HUES64 (cell line): ENCODE measurements at regions not wholly inside any gene's neighbourhood (a gene's known extent, or its start where the extent isn't known, plus 50 kb on each side); places are given as distances from the start of the nearest gene placed in this dataset.

Experiments used
- H3K27ac ChIP-seq: 2 replicates; pipeline ENCODE4 v1.7.0; 2013; ENCODE audit warnings: low read depth, low read length, inconsistent platforms
- H3K27me3 ChIP-seq: 2 replicates; pipeline ENCODE4 v1.6.1; 2013; ENCODE audit warnings: mild to moderate bottlenecking, low read length; ENCODE audit not compliant: insufficient read depth
- H3K36me3 ChIP-seq: 2 replicates; pipeline ENCODE4 v1.6.1; 2013; ENCODE audit warnings: mild to moderate bottlenecking, low read length; ENCODE audit not compliant: insufficient read depth
- H3K4me1 ChIP-seq: 2 replicates; pipeline ENCODE4 v1.6.1; 2013; ENCODE audit warnings: mild to moderate bottlenecking, low read length, moderate library complexity; ENCODE audit not compliant: insufficient read depth
- H3K4me3 ChIP-seq: 2 replicates; pipeline ENCODE4 v1.5.1; 2013; ENCODE audit warnings: mild to moderate bottlenecking, low read length, moderate library complexity
- H3K9ac ChIP-seq: 2 replicates; pipeline ENCODE4 v1.6.1; 2013; ENCODE audit warnings: mild to moderate bottlenecking, low read depth, low read length
- H3K9me3 ChIP-seq: 2 replicates; pipeline ENCODE4 v1.6.1; 2013; ENCODE audit warnings: low read depth, low read length; ENCODE audit not compliant: insufficient read depth
- WGBS: fragments of 150-250, 120-280 bp; methylation state at CpG from one replicate; pipeline ENCODE4 v1.1.7; 2013; ENCODE audit warnings: missing lambda C conversion rate; 5-methylcytosine and 5-hydroxymethylcytosine counted together

DNA sequence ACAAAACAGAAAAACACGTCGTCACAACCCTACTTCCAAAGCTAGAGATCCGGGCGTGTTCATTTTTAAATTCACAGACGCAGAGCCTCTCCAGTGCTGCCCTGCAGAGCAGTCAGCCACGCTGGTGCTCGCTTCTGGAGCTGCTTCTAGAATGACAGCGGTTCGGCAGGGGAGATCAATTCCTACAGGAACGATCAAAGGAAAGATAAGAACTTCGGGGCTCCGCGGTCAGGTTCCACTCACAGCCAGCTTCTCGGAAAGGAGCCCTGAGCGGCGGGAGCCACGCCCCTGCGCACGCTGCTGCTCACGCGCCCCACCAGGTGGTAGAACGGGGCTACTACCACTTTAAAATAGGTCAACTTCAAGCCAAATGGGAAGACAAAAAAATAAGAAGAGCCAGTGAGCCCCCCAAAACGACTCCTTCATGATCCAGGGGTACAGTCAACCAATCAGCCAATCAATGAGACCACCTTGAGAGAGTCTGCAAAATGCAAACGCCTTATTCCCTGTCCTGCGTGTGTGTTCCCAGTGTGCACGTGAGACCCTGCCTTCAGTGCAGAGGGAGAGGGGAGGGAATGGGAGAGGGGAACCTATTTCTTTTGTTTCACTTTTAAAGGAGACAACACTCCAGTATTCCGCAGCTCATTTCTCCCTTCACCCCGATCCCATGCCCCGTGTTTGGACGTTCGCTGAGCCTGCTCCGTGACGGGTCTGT, 209.7 kb downstream of the RBFOX3 start:
- Histone ChIP-seq H3K9ac (no peak overlapping the region; the same call in 1 of the 2 replicates), H3K9me3 (no peaks in the 10 kb centered on the region), H3K27me3 (peaks cover 29% of the 10 kb centered on the region), H3K4me1 (no peaks in the 10 kb centered on the region), H3K27ac (no peak overlapping the region), H3K36me3 (no peaks in the 10 kb centered on the region), H3K4me3 (peak overlapping the region; percentile 51)
- WGBS, result 8% methylated on average over 33 of the region's 33 CpGs

- Histone ChIP-seq H3K36me3 (no peaks in the 10 kb centered on the region), H3K4me3 (no peak overlapping the region), H3K4me1 (no peaks in the 10 kb centered on the region), H3K27me3 (peaks cover 29% of the 10 kb centered on the region), H3K9ac (no peak overlapping the region), H3K27ac (no peak overlapping the region), H3K9me3 (no peaks in the 10 kb centered on the region)
- WGBS, result 87% methylated on average over 15 of the region's 15 CpGs
These were observed 211.2 kb downstream of the RBFOX3 start for GRCh38 chr17:79399610-79400144.

GRCh38 chr17:79398441-79398840, 212.4 kb downstream of the RBFOX3 start:
- Histone ChIP-seq H3K4me1 (no peaks in the 10 kb centered on the region), H3K27ac (no peak overlapping the region), H3K9ac (no peak overlapping the region), H3K36me3 (no peaks in the 10 kb centered on the region), H3K27me3 (peaks cover 29% of the 10 kb centered on the region), H3K4me3 (no peak overlapping the region), H3K9me3 (no peaks in the 10 kb centered on the region)
- WGBS, result 93% methylated on average over 20 of the region's 20 CpGs

DNA sequence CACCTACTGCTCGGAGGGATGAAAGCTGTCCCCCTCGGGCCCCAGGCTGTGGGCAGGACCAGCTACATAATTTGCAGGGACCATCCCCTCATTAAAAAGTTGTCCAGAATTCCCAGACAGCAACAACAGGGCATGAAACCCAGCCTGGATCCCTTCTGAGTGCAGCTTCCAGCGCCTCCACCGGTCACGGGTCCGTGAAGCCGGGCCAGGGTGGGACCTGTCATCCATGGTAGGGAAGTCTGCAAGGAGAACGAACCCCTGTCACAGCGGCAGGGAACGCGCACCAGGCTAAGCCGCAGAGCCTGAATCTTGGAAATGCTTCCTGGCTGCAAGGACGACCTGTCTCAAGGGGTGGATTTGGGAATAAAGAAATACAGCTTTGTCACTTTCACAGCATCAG, 214.2 kb downstream of the RBFOX3 start:
- Histone ChIP-seq H3K9ac (no peak overlapping the region), H3K4me1 (no peaks in the 10 kb centered on the region), H3K27me3 (peaks cover 32% of the 10 kb centered on the region), H3K9me3 (no peaks in the 10 kb centered on the region), H3K27ac (no peak overlapping the region), H3K36me3 (no peaks in the 10 kb centered on the region), H3K4me3 (no peak overlapping the region)
- WGBS, result 87% methylated on average over 13 of the region's 13 CpGs

- Histone ChIP-seq H3K4me3 (no peak overlapping the region), H3K36me3 (no peaks in the 10 kb centered on the region), H3K27ac (no peak overlapping the region), H3K27me3 (peaks cover 33% of the 10 kb centered on the region), H3K4me1 (no peaks in the 10 kb centered on the region), H3K9me3 (no peaks in the 10 kb centered on the region), H3K9ac (no peak overlapping the region)
- 91% methylated on average over 13 of the region's 13 CpGs for WGBS
These were observed 215.3 kb downstream of the RBFOX3 start for GRCh38 chr17:79395545-79395944.

GRCh38 chr17:79395066-79395465, 215.8 kb downstream of the RBFOX3 start:
- H3K4me3 ChIP-seq, result no peak overlapping the region
- 90% methylated on average over 10 of the region's 10 CpGs for WGBS
- no peak overlapping the region for H3K9ac ChIP-seq
- H3K4me1 ChIP-seq, result no peaks in the 10 kb centered on the region
- no peaks in the 10 kb centered on the region for H3K36me3 ChIP-seq
- H3K27me3 ChIP-seq, result peaks cover 29% of the 10 kb centered on the region
- no peaks in the 10 kb centered on the region for H3K9me3 ChIP-seq
- no peak overlapping the region for H3K27ac ChIP-seq

DNA sequence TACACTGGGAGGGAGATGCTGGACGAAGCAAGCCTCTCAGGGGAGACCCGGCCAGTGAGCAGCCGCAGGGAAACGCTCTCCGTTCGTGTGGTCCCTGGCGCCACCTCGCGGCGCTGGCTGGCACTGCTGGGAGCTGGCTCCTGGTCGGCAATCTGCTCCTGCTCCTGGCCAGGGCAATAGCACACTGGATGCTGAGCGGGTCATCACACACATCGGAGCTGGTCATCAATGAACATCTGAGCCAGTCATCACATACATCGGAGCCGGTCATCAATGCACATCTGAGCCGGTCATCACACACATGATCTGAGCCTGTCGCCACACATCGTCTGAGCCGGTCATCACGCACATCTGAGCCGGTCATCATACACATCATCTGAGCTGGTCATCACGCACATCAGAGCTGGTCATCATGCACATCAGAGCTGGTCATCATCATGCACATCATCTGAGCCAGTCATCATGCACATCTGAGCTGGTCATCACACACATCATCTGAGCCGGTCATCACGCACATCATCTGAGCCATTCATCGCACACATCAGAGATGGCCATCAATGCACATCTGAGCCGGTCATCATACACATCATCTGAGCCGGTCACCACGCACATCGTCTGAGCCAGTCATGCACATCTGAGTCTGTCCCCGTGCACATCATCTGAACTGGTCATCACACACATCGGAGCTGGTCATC, 217.3 kb downstream of the RBFOX3 start:
- H3K9ac ChIP-seq, result no peak overlapping the region

GRCh38 chr17:79392598-79392997, 218.3 kb downstream of the RBFOX3 start:
- H3K4me1 ChIP-seq, result no peaks in the 10 kb centered on the region
- H3K27me3 ChIP-seq, result peaks cover 20% of the 10 kb centered on the region
- WGBS, result 92% methylated on average over 5 of the region's 5 CpGs
- no peaks in the 10 kb centered on the region for H3K36me3 ChIP-seq
- no peak overlapping the region for H3K9ac ChIP-seq
- no peaks in the 10 kb centered on the region for H3K9me3 ChIP-seq
- no peak overlapping the region for H3K4me3 ChIP-seq
- no peak overlapping the region for H3K27ac ChIP-seq

More for the DNA sequence above, 217.3 kb downstream of the RBFOX3 start:
- Histone ChIP-seq H3K27ac (no peak overlapping the region), H3K36me3 (no peaks in the 10 kb centered on the region), H3K27me3 (peaks cover 20% of the 10 kb centered on the region), H3K9me3 (no peaks in the 10 kb centered on the region), H3K4me1 (no peaks in the 10 kb centered on the region), H3K4me3 (no peak overlapping the region)
- WGBS, result 52% methylated on average over 31 of the region's 31 CpGs

DNA sequence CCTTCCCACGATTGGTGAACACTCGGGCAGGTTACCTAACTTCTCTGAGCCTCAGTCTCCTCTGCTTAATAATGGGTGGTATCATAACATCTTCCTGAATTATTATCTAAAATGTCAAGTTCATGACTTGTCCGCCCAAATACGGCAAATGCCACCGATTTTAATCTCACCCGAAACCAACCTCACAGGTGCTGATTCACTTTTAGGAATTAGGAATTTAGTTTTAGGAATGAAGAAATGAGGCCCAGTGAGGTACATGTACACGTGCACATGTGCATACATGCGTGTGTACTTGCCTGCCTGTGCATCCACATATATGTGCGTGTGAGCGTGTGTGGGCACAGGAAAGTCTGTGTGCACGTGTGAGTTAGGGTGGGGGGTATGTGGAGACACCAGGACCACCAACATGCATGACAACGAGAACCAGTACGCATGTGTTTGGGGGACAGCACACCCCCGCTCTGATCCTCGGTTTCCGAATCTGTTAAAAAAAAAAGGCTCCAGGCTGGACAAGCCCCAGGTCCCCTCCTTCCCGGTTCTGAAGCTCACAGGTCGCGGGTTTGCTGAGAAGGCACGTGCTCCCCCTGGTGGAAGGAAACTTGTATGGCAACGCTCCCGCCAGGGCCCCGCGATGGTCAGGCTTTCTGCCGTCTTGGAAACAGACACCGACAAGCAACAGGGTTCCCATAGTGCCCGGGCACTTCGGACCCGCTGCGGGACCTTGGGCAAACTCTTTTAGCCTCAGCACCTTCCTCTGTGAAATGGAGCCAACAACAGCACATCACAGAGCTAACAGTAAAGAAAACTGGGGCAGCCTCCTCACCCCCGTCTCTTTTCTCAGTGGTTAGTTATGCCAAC, 219.2 kb downstream of the RBFOX3 start:
- H3K4me3 ChIP-seq, result no peak overlapping the region
- H3K9ac ChIP-seq, result no peak overlapping the region
- no peaks in the 10 kb centered on the region for H3K36me3 ChIP-seq
- H3K4me1 ChIP-seq, result no peaks in the 10 kb centered on the region
- no peak overlapping the region for H3K27ac ChIP-seq
- peaks cover 20% of the 10 kb centered on the region for H3K27me3 ChIP-seq
- WGBS, result 34% methylated on average over 31 of the region's 31 CpGs
- no peaks in the 10 kb centered on the region for H3K9me3 ChIP-seq

DNA sequence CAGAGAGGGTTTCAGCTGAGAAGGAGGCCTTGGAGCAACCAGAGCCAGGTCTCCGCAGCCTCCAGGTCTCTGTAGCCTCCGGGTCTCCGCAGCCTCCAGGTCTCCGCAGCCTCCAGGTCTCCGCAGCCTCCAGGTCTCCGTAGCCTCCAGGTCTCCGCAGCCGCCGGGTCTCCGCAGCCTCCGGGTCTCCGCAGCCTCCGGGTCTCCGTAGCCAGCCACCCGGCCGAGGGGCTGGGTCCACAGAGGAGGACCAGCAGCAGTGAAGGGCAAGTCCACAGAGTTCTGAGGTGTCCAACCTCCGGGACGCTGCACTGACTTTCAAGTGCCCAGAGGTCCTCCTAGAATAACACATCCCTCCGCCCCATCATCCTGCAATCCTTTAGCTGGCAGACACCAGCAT, 221.0 kb downstream of the RBFOX3 start:
- WGBS, result 94% methylated on average over 19 of the region's 19 CpGs

More for the DNA sequence above, 221.0 kb downstream of the RBFOX3 start:
- Histone ChIP-seq H3K27me3 (peaks cover 20% of the 10 kb centered on the region), H3K27ac (no peak overlapping the region), H3K4me1 (no peaks in the 10 kb centered on the region), H3K9ac (no peak overlapping the region), H3K4me3 (no peak overlapping the region), H3K9me3 (no peaks in the 10 kb centered on the region), H3K36me3 (no peaks in the 10 kb centered on the region)
